ENCODE measurements at regions not wholly inside any gene's neighbourhood (a gene's known extent, or its start where the extent isn't known, plus 50 kb on each side); places are given as distances from the start of the nearest gene placed in this dataset.
"Not testable (repeated sequence)": the region's sequence is repeated elsewhere in the genome, so short reads cannot be mapped to it uniquely, and the experiment has no call there.

DNA sequence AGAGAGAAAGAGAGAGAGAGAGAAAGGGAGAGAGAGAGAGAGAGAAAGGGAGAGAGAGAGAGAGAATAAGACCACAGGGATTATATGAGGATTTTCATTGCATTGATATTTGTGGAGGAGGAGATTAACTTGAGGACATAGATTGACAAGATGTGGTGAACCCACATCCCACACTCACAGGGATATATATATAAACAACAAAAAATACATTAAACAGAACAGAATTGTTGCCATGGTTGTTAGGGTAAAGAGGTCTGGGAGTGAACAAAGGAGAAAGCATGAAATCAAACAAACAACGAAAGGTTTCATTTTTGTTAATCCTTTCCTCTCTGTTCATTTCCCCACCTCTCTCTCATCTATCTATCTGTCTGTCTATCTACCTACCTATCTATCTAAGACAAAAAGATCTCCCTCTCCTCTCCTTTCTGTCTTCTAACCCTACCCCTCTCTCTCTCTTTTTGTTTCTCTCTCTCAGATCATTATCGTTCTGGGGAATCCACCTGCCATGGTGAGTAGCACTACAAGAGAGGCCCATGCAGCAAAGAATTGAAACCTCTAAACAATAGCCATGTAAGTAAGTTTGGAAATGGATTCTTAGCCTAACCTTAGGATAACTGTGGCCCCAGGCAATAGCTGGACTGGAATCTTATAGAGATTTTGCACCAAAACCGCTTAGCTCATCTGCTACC lies 280.9 kb downstream of the RAP2B start:
- DNase-seq (ENCODE audit: low spot score): no peak

DNA sequence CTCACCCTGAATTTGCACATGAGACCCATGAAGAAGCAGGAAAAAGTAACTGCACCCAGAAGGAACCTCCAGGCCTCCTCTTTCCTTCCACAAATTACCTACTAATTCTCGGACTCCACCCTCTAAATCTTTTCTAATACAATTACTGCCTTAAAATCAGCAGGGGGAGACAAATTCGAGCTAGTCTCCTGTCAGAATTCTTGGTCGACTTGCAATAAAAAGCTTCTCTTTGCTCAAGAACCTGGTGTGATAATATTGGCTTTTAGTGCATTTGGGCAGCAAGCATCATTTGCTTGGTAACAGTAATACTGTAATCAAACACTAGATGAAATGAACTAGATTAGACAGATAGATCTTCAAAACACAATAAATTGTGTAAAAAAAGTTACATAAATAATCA lies 281.9 kb downstream of the RAP2B start:
- no peak for DNase-seq (ENCODE audit: low spot score)

DNA sequence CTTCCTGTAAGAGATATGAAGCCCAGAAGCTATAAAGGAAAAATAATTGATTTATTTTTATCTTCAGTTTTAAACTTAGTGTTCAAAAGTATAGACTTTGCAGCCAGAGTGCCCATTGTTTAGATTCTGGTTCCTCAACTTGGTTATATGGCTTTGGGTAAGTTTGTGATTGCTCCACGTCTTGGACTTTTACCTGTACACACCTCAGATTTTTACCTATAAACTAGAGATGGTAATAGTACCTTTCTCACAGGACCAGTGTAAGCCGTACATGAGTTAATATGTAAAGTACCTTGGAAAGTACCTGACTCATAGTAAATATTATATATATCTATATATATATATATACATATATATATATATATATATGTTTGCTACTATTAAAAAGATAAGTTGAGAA lies 283.8 kb downstream of the RAP2B start:
- no peak for DNase-seq (ENCODE audit: low spot score)

DNA sequence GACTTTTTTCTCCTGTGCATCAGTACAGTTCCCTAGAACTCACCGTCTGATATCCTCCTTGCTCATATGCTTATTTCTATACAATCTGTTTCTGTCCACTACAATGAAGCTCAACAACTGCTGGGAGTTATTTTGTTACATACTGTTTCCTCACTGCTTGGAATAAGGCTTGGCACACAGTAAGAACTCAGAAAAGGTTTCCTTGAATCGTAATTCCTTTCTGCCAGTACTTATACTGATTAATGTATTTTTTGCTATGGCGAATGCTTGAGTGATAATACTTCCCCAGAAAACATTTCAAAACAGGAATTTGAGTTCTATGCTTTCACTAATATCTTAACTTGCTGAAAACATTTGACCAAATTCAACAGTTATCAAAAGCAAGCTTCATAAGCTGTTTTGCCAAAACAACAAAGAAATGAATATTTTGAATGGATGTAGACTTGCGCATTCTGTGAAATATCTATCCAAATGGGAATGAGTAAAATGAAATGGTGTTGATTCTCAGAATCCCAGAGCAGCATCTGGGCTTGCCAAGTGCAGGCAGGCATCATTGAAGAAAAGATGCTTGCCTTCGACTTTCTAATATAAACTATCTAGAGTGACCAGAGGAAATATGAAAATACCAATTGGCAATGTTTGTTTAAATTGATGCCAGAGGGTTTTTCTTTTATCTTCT lies 286.3 kb downstream of the RAP2B start:
- DNase-seq (ENCODE audit: low spot score): no peak

DNA sequence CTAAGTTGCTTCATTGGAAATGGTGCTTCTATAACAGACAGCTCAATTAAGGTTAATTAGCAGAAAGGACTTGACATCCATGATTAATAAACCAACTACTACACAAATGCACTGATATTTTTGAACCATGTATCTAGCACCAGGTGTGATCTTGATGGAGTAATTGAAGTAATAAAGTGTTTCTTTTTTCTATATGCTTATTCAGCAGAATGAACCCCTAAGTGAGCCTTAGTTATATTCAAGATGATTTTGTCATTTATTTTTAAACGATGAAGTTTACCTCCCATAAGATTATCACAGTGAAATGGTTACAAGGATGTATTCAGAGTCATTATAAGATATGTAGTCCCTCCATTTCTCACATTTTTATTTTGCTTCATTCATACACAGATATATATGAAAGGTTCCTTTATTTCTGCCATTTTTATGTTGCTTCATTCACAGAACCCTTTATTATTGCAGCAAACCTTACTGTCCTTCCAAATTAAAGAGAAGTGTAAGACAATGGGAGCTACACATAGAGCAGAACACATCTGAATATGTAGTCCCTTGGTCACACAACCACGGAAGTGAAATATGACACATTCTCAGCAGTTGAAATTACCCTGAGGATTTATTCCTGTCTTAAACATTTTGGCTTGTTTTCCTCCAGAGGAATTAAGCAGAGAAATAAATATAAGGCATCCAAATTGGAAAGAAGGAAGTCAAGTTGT lies 295.0 kb downstream of the RAP2B start:
- no peak for DNase-seq (ENCODE audit: low spot score)

GRCh38 chr3:153458881-153459280 lies 296.9 kb downstream of the RAP2B start:
- no peak for DNase-seq (ENCODE audit: low spot score)

- DNase-seq (ENCODE audit: low spot score): no peak
Observed at GRCh38 chr3:153462545-153462944, 300.5 kb downstream of the RAP2B start.

DNA sequence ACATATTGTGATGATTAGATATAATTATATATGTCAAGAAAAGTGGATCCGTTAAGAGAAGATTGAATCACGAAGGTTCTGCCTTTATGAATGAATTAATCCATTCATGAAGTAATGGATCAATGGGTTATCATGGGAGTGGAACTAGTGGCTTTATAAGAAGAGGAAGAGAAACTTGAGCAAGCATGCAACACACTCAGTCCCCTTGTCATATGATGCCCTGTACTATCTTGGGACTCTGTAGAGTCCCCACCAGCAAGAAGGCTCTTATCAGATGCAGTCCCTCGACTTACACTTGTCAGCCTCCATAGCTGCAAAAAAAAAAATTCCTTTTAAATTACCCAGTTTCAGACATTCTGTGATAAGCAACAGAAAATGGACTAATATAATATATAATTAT lies 301.9 kb downstream of the RAP2B start:
- DNase-seq (ENCODE audit: low spot score): no peak

GRCh38 chr3:153469162-153469561 lies 307.1 kb downstream of the RAP2B start:
- no peak for DNase-seq (ENCODE audit: low spot score)

- DNase-seq (ENCODE audit: low spot score): no peak
Observed at GRCh38 chr3:153484842-153485241, 322.8 kb downstream of the RAP2B start.

DNA sequence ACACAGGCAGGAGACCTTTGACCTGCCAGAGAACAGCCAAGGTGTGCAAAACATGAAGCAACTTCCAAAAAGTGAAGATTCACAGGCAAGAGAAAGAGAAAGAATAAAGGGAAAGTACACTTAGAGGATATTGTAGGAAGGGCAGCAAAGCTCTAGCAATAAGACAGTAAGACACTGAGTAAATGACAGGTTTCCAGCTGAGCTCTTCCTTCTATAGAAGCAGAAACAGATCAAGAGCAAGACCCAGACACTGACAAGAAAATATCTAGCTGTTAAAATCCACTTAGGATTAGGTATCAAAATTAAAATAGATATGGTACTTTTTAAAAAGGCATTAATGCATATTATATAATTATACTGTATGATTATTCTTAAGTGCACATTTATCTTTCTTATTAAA lies 333.4 kb downstream of the RAP2B start:
- no peak for DNase-seq (ENCODE audit: low spot score)

GRCh38 chr3:153502682-153503081 lies 340.7 kb downstream of the RAP2B start:
- DNase-seq (ENCODE audit: low spot score): no peak

GRCh38 chr3:153503873-153504272 lies 341.8 kb downstream of the RAP2B start:
- no peak for DNase-seq (ENCODE audit: low spot score)

- DNase-seq (ENCODE audit: low spot score): not testable (repeated sequence)
Observed at GRCh38 chr3:153506205-153506604, 344.2 kb downstream of the RAP2B start.

- DNase-seq (ENCODE audit: low spot score): not testable (repeated sequence)
Observed at GRCh38 chr3:153506686-153507085, 344.7 kb downstream of the RAP2B start.

DNA sequence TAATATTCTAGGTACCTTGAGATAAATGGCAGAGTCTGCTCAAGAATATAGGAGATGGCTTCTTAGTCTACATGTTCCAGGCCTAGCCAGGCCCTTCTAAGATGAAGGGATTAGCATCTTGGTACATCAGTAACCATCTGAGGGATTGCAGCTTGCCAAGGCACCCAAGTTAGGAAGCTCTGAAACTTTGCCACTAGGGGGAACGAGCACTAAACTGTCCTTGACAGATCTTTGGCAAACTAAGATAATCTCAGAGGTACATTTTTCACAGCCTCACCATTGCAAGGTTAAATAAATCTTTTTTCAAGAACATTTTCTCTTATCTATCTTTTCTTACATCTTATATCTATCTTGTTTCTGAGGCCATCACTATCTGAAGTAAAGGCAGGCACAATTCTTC lies 351.2 kb downstream of the RAP2B start:
- peak; percentile 10 for DNase-seq (ENCODE audit: low spot score)

- no peak for DNase-seq (ENCODE audit: low spot score)
Observed at GRCh38 chr3:153528473-153528872, 366.4 kb downstream of the RAP2B start.

DNA sequence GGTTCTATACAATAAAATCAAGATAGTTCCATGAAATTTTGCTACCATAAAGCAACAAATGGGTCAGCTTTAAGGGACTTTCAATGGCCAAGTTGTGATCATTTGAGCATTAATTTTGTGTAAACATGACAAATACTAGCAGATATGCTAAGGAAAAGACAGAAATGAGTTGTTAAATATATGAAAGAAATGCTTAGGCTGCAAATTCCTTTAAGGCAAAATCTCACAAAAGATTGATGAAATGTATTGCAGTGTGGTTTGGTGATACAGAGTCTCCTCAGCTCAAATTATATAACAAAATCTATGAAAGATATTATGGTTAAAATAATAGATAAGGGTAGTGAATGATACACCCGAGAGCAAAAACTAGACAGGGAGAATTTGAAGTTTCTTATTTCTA lies 377.2 kb downstream of the RAP2B start:
- DNase-seq (ENCODE audit: low spot score): no peak

DNA sequence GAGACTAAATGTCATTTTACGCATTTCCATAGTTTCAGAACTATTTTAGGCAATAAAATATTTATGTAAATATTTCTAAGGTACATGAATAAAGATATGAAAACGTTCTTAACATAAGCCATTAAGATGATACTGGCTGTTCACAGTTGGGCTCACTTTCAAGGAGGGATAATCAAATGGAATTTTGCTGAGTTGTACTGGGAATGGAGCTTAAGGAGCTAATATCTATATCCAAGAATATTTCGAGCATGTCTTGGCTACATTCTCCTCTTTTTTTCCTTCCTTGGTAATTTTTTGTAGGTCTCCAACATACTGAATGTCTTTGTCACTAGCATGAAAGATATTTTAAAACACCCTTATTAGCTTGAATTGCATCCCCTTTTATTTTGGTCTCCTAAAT lies 383.4 kb downstream of the RAP2B start:
- no peak for DNase-seq (ENCODE audit: low spot score)

DNA sequence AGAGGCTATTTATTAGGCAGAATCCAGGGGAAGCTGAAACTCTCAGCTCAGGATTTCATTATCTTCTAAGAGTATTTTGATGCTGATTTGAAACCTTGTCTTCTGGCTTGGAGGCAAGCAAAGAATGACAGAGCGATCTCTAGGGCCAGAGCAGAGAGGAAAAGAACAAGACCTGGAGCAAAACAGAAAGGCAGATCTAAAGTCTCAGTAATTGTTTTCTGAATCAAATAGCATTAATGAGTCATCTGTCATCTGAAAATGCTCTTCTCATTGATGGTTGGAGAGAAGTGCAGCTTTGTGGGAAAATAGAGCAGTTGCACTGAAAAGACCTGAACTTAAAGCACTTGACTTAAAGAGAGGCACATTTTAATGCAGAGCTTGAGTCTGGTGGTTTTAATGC lies 385.9 kb downstream of the RAP2B start:
- DNase-seq (ENCODE audit: low spot score): no peak

- not testable (repeated sequence) for DNase-seq (ENCODE audit: low spot score)
Observed at GRCh38 chr3:153549686-153550085, 387.7 kb downstream of the RAP2B start.

DNA sequence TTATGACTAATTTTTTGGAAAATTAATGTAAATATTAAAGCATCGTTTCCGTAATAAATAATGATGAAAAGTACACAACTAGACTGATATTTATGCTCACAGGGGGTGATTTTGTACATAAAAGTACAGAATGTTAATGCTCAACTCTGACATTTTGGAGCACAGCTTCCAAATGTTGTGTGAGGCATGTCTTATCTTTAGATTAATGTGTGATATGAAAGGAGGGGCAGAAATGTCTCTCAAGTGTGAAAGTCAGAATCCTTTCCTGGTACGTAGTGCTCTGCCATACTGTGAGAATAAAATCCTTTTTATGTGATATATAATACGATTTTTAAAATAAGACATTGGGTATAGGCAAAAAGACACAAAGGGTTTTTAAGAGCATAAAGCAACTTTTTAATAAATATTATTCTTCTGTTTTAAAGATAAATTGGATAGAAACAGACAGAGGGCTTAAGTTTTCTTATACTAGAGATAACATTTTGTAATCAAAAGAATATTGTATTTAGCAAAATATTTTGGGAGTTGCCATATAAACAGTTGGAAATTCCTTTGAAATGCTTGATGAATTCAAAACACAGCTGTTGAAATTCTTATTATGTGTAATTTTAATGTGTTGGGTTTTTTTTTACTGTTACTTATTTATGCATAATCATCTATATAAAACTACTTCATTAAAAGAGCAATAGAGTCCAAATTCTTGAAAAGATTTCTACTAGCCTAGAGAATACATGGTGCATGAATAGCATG lies 389.7 kb downstream of the RAP2B start:
- DNase-seq (ENCODE audit: low spot score): no peak

Data from CD4-positive, alpha-beta T cell treated with Interleukin-2 at 100 ng/mL for 4 hours (primary cell).